ENCODE measurements at regions not wholly inside any gene's neighbourhood (a gene's known extent, or its start where the extent isn't known, plus 50 kb on each side); places are given as distances from the start of the nearest gene placed in this dataset.

- in situ Hi-C loops (cut with MboI; ENCODE audit: low sequenced_read_pairs, unreplicated experiment) = no loop called here
- no peak for DNase-seq (ENCODE audit: low spot score)
- TF ChIP-seq CTCF (IDR thresholded peaks at IDR 0.05; ENCODE audit: borderline replicate concordance, control extremely low read depth, extremely low read depth, insufficient read depth, missing control alignments) = no peak
These were observed 125.6 kb downstream of the SLC5A7 start for GRCh38 chr2:108111936-108112335.

GRCh38 chr2:108115868-108116267 is 123.9 kb upstream of the SULT1C3 start:
- no peak for DNase-seq (ENCODE audit: low spot score)
- in situ Hi-C loops (cut with MboI; ENCODE audit: low sequenced_read_pairs, unreplicated experiment) = no loop called here

GRCh38 chr2:108118996-108119395 is 120.8 kb upstream of the SULT1C3 start:
- TF ChIP-seq CTCF (IDR thresholded peaks at IDR 0.05; ENCODE audit: borderline replicate concordance, control extremely low read depth, extremely low read depth, insufficient read depth, missing control alignments) = no peak
- in situ Hi-C loops (cut with MboI; ENCODE audit: low sequenced_read_pairs, unreplicated experiment) = no loop called here
- no peak for DNase-seq (ENCODE audit: low spot score)

More at GRCh38 chr2:108115868-108116267, 123.9 kb upstream of the SULT1C3 start:
- TF ChIP-seq CTCF (IDR thresholded peaks at IDR 0.05; ENCODE audit: borderline replicate concordance, control extremely low read depth, extremely low read depth, insufficient read depth, missing control alignments) = no peak

- in situ Hi-C loops (cut with MboI; ENCODE audit: low sequenced_read_pairs, unreplicated experiment) = no loop called here
- no peak for DNase-seq (ENCODE audit: low spot score)
- no peak for TF ChIP-seq CTCF (IDR thresholded peaks at IDR 0.05; ENCODE audit: borderline replicate concordance, control extremely low read depth, extremely low read depth, insufficient read depth, missing control alignments)
These were observed 120.3 kb upstream of the SULT1C3 start for GRCh38 chr2:108119492-108119891.

- DNase-seq (ENCODE audit: low spot score) = no peak
- in situ Hi-C loops (cut with MboI; ENCODE audit: low sequenced_read_pairs, unreplicated experiment) = no loop called here
- no peak for TF ChIP-seq CTCF (IDR thresholded peaks at IDR 0.05; ENCODE audit: borderline replicate concordance, control extremely low read depth, extremely low read depth, insufficient read depth, missing control alignments)
These were observed 114.9 kb upstream of the SULT1C3 start for GRCh38 chr2:108124736-108125495.

GRCh38 chr2:108125581-108125980 is 114.2 kb upstream of the SULT1C3 start:
- in situ Hi-C loops (cut with MboI; ENCODE audit: low sequenced_read_pairs, unreplicated experiment) = no loop called here
- TF ChIP-seq CTCF (IDR thresholded peaks at IDR 0.05; ENCODE audit: borderline replicate concordance, control extremely low read depth, extremely low read depth, insufficient read depth, missing control alignments) = no peak
- no peak for DNase-seq (ENCODE audit: low spot score)
